ENCODE measurements at regions not wholly inside any gene's neighbourhood (a gene's known extent, or its start where the extent isn't known, plus 50 kb on each side); places are given as distances from the start of the nearest gene placed in this dataset.
"Not testable (repeated sequence)": the region's sequence is repeated elsewhere in the genome, so short reads cannot be mapped to it uniquely, and the experiment has no call there.

DNA sequence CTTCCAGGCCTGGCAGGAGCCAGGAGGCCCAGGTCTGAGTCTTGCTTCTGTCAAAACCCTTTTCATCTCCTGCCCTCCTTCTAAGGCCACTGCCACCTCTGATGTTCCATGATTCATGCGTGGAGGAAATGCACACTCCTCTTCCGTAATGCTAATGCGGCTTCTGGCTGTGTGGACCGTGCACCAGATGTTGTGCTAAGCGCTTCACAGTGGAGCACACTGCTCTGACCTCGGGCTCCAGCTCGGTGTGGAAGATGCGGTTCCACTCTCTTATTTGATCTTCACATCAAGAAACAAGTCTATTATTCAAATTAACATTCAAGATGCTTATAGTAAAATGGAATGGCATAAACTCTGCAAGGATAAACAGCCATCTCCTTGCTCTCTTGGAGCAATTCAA lies 629.2 kb downstream of the UQCRFS1 start:
- no peak for DNase-seq

GRCh38 chr19:28583242-28583641 lies 629.7 kb downstream of the UQCRFS1 start:
- DNase-seq, result no peak

DNA sequence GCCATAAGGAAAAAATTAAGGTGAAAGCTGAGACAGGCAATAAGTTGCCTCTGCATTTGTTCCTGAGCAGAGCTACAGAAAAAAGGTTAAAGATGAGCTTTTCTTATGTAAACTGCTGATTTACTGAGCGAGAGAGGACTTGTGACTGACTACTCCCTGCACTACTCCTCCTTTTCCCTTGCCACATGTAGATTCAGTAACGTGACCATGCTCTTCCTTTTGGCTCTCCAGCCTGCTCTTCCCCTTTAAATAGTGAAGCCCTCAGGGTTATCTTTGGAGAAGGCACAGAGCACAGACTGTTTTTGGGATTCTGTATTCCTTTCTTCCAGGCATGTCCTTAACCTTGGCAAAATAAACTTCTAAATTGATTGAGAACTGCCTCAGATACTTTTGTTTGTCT lies 630.2 kb downstream of the UQCRFS1 start:
- DNase-seq, result no peak

DNA sequence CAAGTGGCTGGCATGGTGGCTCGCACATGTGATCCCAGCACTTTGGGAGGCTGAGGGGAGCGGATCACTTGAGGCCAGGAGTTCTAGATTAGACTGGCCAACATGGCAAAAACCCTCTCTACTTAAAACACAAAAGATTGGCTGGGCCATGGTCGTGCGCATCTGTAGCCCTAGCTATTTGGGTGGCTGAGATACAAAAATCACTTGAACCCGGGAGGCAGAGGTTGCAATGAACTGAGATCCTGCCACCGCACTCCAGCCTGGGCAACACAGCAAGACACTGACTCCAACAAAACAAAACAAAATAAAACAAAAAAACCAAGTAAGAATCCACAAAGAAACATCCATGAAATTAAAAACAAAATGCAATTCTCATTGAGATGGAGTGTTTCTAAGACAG lies 630.6 kb downstream of the UQCRFS1 start:
- DNase-seq, result no peak

GRCh38 chr19:28581468-28581770 lies 631.5 kb downstream of the UQCRFS1 start:
- DNase-seq, result no peak

GRCh38 chr19:28578786-28579505 lies 634.0 kb downstream of the UQCRFS1 start:
- no peak for DNase-seq

DNA sequence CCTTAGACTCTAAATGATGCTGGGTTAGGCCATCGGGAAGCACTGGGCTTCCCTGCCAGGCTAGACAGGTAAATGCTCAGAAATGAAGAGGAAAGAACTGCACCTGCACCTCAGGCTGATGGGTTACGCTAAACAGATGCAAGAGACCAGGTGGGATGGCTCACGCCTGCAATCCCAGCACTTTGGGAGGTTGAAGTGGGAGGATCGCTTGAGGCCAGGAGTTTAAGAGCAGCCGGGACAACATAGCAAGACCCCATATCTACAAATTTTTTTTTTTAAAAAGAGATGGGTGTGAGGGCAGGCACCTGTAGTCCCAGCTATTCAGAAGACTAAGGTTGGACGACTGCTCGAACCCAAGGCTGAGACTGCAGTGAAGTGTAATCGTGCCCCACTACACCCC lies 634.7 kb downstream of the UQCRFS1 start:
- DNase-seq, result no peak

DNA sequence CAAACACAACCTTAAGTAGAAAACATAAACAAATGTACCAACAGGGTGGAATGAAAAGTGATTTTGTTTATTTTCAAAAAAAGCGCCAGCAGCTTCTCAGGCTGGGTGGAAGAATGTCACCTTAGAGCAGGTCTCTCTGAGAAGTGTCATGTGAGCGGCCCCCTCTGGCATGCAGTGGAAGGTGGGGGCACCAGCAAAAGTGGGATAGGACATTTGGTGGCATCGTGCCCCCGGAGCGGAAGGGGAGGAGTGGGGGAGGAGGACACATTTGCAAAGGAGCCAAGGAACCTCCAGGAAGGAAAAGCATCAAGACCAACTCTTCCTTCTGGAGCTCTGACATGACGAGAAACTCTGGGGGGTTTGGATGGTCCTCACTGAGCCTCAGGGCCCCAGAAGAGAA lies 635.3 kb downstream of the UQCRFS1 start:
- no peak for DNase-seq

DNA sequence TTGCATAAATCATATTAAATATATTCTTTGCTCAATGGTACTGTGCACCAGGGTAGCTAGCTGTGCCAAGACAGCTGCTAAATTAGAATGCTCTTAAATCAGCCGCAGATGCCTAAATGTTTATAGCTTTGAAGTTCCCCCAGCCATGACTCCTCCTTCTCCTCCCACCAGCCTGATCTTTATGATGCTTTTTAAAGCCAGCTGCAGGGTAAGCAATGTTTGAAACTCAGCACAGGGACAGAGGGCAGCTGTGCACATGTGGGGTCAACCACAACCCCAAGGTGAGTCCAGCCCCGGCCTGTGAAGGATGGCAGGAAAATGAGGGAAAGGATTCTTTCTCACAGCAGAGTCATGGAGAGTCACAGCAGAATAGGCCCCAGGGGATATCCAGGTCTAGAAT lies 635.7 kb downstream of the UQCRFS1 start:
- no peak for DNase-seq

- DNase-seq, result no peak
These were observed 637.1 kb downstream of the UQCRFS1 start for GRCh38 chr19:28575816-28576215.

- DNase-seq, result not testable (repeated sequence)
These were observed 637.6 kb downstream of the UQCRFS1 start for GRCh38 chr19:28575312-28575711.

DNA sequence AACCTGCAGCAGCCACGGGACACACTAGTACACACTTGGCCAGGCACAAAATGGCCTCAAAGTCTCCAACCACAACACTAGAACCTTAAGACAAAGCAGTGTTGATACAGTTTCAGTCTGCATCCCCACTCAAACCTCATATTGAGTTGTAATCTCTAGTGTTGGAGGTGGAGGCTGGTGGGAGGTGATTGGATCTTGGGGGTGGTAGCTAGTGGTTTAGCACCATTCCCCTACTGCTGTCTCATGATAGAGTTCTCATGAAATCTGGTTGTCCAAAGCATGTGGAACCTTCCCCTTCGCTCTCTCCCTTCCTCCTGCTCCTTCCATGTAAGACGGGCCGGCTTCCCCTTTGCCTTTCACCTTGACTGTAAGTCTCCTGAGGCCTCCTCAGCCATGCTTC lies 638.7 kb downstream of the UQCRFS1 start:
- no peak for DNase-seq

DNA sequence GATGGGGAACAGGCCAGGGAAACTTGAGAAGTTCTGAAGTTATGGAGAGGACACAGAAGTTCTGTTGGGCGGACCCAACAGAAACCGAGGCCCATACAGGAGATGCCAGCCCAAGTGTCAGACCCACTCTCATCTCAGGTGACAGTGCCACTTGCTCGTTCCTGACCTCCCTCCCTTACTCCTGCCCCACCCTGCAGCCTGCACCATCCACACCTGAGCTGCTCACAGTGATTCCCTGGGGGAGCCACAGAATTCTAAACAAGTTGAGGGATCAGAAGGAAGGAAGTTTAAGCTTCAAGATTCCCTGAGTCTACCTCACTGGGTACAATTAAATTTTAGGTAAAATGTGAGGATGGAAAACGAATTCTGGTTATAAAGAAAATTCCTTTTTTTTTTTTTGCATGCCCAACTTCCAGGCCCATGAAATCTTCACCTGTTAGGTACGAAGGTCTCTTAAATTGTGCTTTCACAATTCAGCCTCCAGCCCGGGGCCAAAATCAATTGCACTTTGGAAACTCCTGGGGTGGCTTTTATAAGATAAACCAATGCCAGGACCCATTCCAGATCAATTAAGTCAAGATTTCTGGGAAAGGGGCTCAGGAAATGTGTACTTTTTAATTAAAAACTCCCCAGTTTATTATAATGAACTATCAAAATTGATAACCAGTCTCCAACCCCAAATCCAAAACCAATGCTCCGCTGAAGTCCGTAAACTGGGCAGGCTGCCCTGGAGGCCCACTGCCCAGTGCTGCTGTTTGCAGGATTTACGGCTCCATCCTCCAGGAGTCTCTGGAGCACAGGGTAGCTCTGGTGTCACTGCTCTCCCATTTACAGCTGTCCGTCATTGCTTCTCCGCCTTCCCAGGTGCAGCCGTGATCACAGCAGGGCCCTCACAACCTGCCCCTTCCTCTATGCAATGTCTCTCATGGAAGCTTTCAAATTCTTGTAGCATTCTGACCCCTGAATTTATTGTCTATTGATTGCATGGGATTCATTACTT lies 643.5 kb downstream of the UQCRFS1 start:
- DNase-seq, result no peak

- no peak for DNase-seq
These were observed 645.1 kb downstream of the UQCRFS1 start for GRCh38 chr19:28567834-28568233.

GRCh38 chr19:28563964-28564921 lies 648.7 kb downstream of the UQCRFS1 start:
- DNase-seq, result no peak

DNA sequence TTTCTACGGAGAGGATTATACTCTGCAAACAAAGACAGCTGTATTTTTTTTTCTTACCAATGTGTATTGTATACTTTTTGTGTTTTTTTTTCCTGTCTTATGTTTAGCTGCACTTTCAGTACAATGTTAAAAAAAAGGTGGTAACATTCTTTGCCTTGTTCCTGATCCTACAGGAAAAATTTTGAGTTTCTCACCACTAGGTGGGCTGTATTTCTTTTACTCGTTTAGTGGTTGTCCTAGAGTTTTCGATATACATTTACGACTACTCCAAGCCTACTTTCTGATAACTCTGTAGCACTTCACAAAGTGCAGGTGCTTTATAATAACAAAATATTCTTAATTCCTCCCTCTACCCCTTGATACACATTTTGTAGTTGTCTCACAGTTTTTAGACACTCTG lies 652.2 kb downstream of the UQCRFS1 start:
- DNase-seq, result no peak

- DNase-seq, result no peak
These were observed 654.2 kb downstream of the UQCRFS1 start for GRCh38 chr19:28558783-28559182.

- no peak for DNase-seq
These were observed 656.6 kb downstream of the UQCRFS1 start for GRCh38 chr19:28556371-28556770.

GRCh38 chr19:28555317-28555716 lies 657.6 kb downstream of the UQCRFS1 start:
- no peak for DNase-seq

- no peak for DNase-seq
These were observed 658.4 kb downstream of the UQCRFS1 start for GRCh38 chr19:28554321-28555091.

- DNase-seq, result no peak
These were observed 659.2 kb downstream of the UQCRFS1 start for GRCh38 chr19:28553764-28554163.

DNA sequence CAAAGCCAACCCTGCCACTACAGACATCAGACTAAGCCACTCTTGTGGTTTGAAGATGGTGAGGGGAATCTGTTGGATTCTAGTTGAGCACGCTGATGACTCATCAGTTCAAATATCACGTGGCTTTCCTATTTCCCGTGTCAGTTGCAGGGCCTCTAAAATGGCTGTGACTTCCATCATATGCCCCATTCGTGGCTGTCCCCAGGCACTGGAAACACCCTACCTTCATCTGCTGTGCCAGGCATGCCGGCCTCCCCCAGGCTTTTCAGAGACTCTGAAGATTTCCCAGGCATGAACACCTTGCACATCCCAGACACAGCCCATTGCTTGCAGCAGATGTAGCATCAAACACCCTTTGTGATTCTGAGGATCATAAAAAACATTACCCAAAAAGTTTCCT lies 659.9 kb downstream of the UQCRFS1 start:
- no peak for DNase-seq

All from T1000 (cell line).